Tibial artery (tissue), 4 donors: ENCODE measurements at regions not wholly inside any gene's neighbourhood (a gene's known extent, or its start where the extent isn't known, plus 50 kb on each side); places are given as distances from the start of the nearest gene placed in this dataset.

Source experiments
- DNase-seq, 2 donors: peaks; one replicate each; pipeline ENCODE4 v3.0.0-alpha.2; 2019
- H3K27ac ChIP-seq, 2 donors: fragments of 200-600 bp; sonication (generic) in 1 of 2; 1 replicate in 1 of 2; 2 replicates in 1 of 2; pipeline ENCODE4 v1.5.1; 2018 to 2019; ENCODE audit warnings: mild to moderate bottlenecking in 1 of 2
- H3K27me3 ChIP-seq, 2 donors: fragments of 200-600 bp; sonication (generic) in 1 of 2; one replicate each; pipeline versions ENCODE4 v1.5.1 to v1.6.0; 2016 to 2019
- H3K36me3 ChIP-seq, 3 donors: fragments of 200-600 bp; sonication (generic) in 2 of 3; one replicate each; pipeline ENCODE4 v1.5.1; 2016 to 2019; ENCODE audit warnings: mild to moderate bottlenecking in 2 of 3
- H3K4me1 ChIP-seq, 4 donors: fragments of 200-600 bp; sonication (generic) in 2 of 4; 1 replicate in 3 of 4; 2 replicates in 1 of 4; pipeline ENCODE4 v1.5.1; 2016 to 2019
- H3K4me3 ChIP-seq, 2 donors: fragments of 200-600 bp; sonication (generic) in 1 of 2; 1 replicate in 1 of 2; 2 replicates in 1 of 2; pipeline ENCODE4 v1.5.1; 2018 to 2019; ENCODE audit warnings: mild to moderate bottlenecking in 2 of 2
- H3K9me3 ChIP-seq, 3 donors: fragments of 200-600 bp; sonication (generic) in 1 of 3; one replicate each; pipeline ENCODE4 v1.5.1; 2016 to 2019
- intact Hi-C: fragments of 100-400 bp; cut with DNase I; formaldehyde crosslinking; loops from one replicate; pipeline ENCODE4 v1.15.0; 2023; ENCODE audit warnings: low total_unique reads
- TF ChIP-seq, protein P1 (sequence below), 2 experiments: fragments of 200-600 bp in 1 of 2; fragments of 450-650 bp in 1 of 2; IDR thresholded peaks; one replicate each; pipeline ENCODE4 v1.5.1; 2017 to 2019; ENCODE audit warnings: antibody characterized with exemption in 2 of 2, mild to moderate bottlenecking in 1 of 2, moderate library complexity in 1 of 2

DNA sequence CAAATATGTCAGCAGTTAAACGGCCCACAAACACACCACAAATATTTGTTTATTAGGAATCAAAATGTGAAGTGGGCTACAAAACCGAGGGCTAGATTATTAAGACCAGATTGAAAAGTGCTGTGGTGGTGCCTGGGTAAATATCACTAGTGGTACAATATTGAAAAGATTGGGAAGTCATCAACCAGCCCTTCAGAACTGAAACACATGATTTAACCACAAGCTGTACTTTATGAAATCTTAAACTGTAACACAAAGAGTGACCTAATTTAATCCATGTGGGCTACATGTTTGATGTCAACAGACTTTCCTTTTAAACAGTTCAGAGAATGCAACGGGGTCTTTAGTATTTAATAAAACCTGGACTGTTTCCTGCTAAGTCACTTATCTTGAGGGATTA, 182.3 kb downstream of the SPATA31D1 start:
- DNase-seq: no peak
- TF ChIP-seq, protein P1, sequence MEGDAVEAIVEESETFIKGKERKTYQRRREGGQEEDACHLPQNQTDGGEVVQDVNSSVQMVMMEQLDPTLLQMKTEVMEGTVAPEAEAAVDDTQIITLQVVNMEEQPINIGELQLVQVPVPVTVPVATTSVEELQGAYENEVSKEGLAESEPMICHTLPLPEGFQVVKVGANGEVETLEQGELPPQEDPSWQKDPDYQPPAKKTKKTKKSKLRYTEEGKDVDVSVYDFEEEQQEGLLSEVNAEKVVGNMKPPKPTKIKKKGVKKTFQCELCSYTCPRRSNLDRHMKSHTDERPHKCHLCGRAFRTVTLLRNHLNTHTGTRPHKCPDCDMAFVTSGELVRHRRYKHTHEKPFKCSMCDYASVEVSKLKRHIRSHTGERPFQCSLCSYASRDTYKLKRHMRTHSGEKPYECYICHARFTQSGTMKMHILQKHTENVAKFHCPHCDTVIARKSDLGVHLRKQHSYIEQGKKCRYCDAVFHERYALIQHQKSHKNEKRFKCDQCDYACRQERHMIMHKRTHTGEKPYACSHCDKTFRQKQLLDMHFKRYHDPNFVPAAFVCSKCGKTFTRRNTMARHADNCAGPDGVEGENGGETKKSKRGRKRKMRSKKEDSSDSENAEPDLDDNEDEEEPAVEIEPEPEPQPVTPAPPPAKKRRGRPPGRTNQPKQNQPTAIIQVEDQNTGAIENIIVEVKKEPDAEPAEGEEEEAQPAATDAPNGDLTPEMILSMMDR (IDR thresholded peaks at IDR 0.05): no peak
- Histone ChIP-seq H3K27me3 (no peaks in the 10 kb centered on the region), H3K27ac (no peak overlapping the region), H3K9me3 (peaks cover 0 to 5% (median 0%) of the 10 kb centered on the region in 3 donors), H3K4me3 (no peak overlapping the region), H3K4me1 (peaks cover 0 to 5% (median 0%) of the 10 kb centered on the region in 4 donors), H3K36me3 (no peaks in the 10 kb centered on the region)
- intact Hi-C loops: no loop called here

GRCh38 chr9:82171271-82171670, 182.7 kb downstream of the SPATA31D1 start:
- Histone ChIP-seq H3K36me3 (no peaks in the 10 kb centered on the region), H3K4me3 (no peak overlapping the region), H3K4me1 (peaks cover 0 to 5% (median 0%) of the 10 kb centered on the region in 4 donors), H3K9me3 (peaks cover 0 to 5% (median 0%) of the 10 kb centered on the region in 3 donors), H3K27ac (no peak overlapping the region), H3K27me3 (no peaks in the 10 kb centered on the region)
- TF ChIP-seq, protein P1 (IDR thresholded peaks at IDR 0.05): no peak
- intact Hi-C loops: no loop called here
- DNase-seq: no peak

GRCh38 chr9:82180711-82181110, 192.1 kb downstream of the SPATA31D1 start:
- TF ChIP-seq, protein P1 (IDR thresholded peaks at IDR 0.05): no peak
- H3K9me3 ChIP-seq: peaks cover 0 to 4% (median 0%) of the 10 kb centered on the region in 3 donors
- no peak overlapping the region for H3K4me3 ChIP-seq
- intact Hi-C loops: no loop called here
- H3K36me3 ChIP-seq: no peaks in the 10 kb centered on the region
- H3K27me3 ChIP-seq: no peaks in the 10 kb centered on the region
- DNase-seq: no peak
- H3K27ac ChIP-seq: no peak overlapping the region
- no peaks in the 10 kb centered on the region for H3K4me1 ChIP-seq

GRCh38 chr9:82183181-82183860, 194.7 kb downstream of the SPATA31D1 start:
- no peak for DNase-seq
- no peaks in the 10 kb centered on the region for H3K9me3 ChIP-seq
- no peak overlapping the region for H3K4me3 ChIP-seq
- H3K4me1 ChIP-seq: no peaks in the 10 kb centered on the region
- TF ChIP-seq, protein P1 (IDR thresholded peaks at IDR 0.05): no peak
- H3K27ac ChIP-seq: no peak overlapping the region
- no peaks in the 10 kb centered on the region for H3K36me3 ChIP-seq
- H3K27me3 ChIP-seq: no peaks in the 10 kb centered on the region
- intact Hi-C loops: no loop called here

- Histone ChIP-seq H3K4me1 (no peaks in the 10 kb centered on the region), H3K4me3 (no peak overlapping the region), H3K27me3 (no peaks in the 10 kb centered on the region), H3K9me3 (no peaks in the 10 kb centered on the region), H3K36me3 (no peaks in the 10 kb centered on the region), H3K27ac (no peak overlapping the region)
- TF ChIP-seq, protein P1 (IDR thresholded peaks at IDR 0.05): no peak
- intact Hi-C loops: no loop called here
- DNase-seq: no peak
Measured at GRCh38 chr9:82184524-82184923, 196.0 kb downstream of the SPATA31D1 start.
